ENCODE measurements at regions not wholly inside any gene's neighbourhood (a gene's known extent, or its start where the extent isn't known, plus 50 kb on each side); places are given as distances from the start of the nearest gene placed in this dataset.
"Not testable (repeated sequence)": the region's sequence is repeated elsewhere in the genome, so short reads cannot be mapped to it uniquely, and the experiment has no call there.

GRCh38 chr2:175729049-175729706 is 272.9 kb downstream of the LNPK start:
- Histone ChIP-seq H3K9me3 (no peaks in the 10 kb centered on the region), H3K27me3 (no peaks in the 10 kb centered on the region), H3K4me1 (no peaks in the 10 kb centered on the region), H3K27ac (no peak overlapping the region), H3K4me3 (no peak overlapping the region), H3K36me3 (no peaks in the 10 kb centered on the region)
- no peak for TF ChIP-seq CTCF (IDR thresholded peaks at IDR 0.05)
- no peak for DNase-seq
- intact Hi-C loops (cut with DNase I; ENCODE audit: low total_unique reads) = no loop called here

- no peaks in the 10 kb centered on the region for H3K4me1 ChIP-seq
- no peak for TF ChIP-seq CTCF (IDR thresholded peaks at IDR 0.05)
- no peaks in the 10 kb centered on the region for H3K9me3 ChIP-seq
- no peaks in the 10 kb centered on the region for H3K36me3 ChIP-seq
- no peaks in the 10 kb centered on the region for H3K27me3 ChIP-seq
- DNase-seq = no peak
- no peak overlapping the region for H3K27ac ChIP-seq
- intact Hi-C loops (cut with DNase I; ENCODE audit: low total_unique reads) = no loop called here
- H3K4me3 ChIP-seq = no peak overlapping the region
Measured at GRCh38 chr2:175728032-175728431, 274.0 kb downstream of the LNPK start.

- Histone ChIP-seq H3K27me3 (no peaks in the 10 kb centered on the region), H3K9me3 (no peaks in the 10 kb centered on the region), H3K36me3 (no peaks in the 10 kb centered on the region), H3K27ac (no peak overlapping the region), H3K4me1 (no peaks in the 10 kb centered on the region), H3K4me3 (no peak overlapping the region)
- DNase-seq = no peak
- TF ChIP-seq CTCF (IDR thresholded peaks at IDR 0.05) = no peak
- intact Hi-C loops (cut with DNase I; ENCODE audit: low total_unique reads) = no loop called here
Measured at GRCh38 chr2:175726223-175726622, 275.8 kb downstream of the LNPK start.

GRCh38 chr2:175709248-175709647 is 292.8 kb downstream of the LNPK start:
- no peaks in the 10 kb centered on the region for H3K4me1 ChIP-seq
- no peaks in the 10 kb centered on the region for H3K9me3 ChIP-seq
- intact Hi-C loops (cut with DNase I; ENCODE audit: low total_unique reads) = no loop called here
- H3K27ac ChIP-seq = no peak overlapping the region
- no peak for TF ChIP-seq CTCF (IDR thresholded peaks at IDR 0.05)
- no peak overlapping the region for H3K4me3 ChIP-seq
- peaks cover 0 to 5% of the 10 kb centered on the region in 2 donors for H3K27me3 ChIP-seq
- H3K36me3 ChIP-seq = no peaks in the 10 kb centered on the region
- DNase-seq = no peak

- intact Hi-C loops (cut with DNase I; ENCODE audit: low total_unique reads) = no loop called here
- H3K4me3 ChIP-seq = no peak overlapping the region
- no peak overlapping the region for H3K27ac ChIP-seq
- no peaks in the 10 kb centered on the region for H3K9me3 ChIP-seq
- H3K4me1 ChIP-seq = no peaks in the 10 kb centered on the region
- H3K27me3 ChIP-seq = peaks cover 0 to 5% of the 10 kb centered on the region in 2 donors
- TF ChIP-seq CTCF (IDR thresholded peaks at IDR 0.05) = no peak
- H3K36me3 ChIP-seq = no peaks in the 10 kb centered on the region
- DNase-seq = no peak
Measured at GRCh38 chr2:175707322-175707721, 294.7 kb downstream of the LNPK start.

- H3K4me3 ChIP-seq; H3K36me3 ChIP-seq; intact Hi-C loops (cut with DNase I; ENCODE audit: low total_unique reads); H3K27ac ChIP-seq; H3K4me1 ChIP-seq; H3K27me3 ChIP-seq; H3K9me3 ChIP-seq; DNase-seq: not testable (repeated sequence)
Measured at GRCh38 chr2:175704568-175704967, 297.5 kb downstream of the LNPK start.

Measured in tibial artery (tissue), 4 donors.